ENCODE measurements at regions not wholly inside any gene's neighbourhood (a gene's known extent, or its start where the extent isn't known, plus 50 kb on each side); places are given as distances from the start of the nearest gene placed in this dataset.
A peak's percentile ranks its signal among the peaks of the same experiment; 100 is the strongest.

DNA sequence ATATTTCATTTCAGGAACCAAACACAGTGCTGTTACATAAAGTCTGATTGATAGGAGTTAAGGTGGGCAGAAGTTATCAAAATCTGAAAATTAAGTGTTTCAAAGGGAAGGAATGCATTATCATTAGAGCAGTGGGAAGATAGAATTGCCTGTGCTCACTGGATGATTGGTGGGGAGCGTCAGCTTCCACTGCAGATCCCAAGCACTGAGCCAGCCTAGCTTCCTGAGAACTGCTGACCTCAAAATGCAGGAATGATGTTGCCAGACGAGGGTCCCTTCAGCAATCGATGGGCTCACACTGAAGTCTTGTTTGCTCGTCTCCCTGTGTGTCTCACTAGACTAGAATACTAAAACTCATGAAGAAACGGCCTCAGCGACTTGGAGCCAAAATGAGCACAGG is 110.0 kb upstream of the PHACTR1 start:
- no peak overlapping the region for H2AFZ ChIP-seq (ENCODE audit: low read length)
- DNase-seq (ENCODE audit: low read depth in 2 of 2): no peak
- H4K20me1 ChIP-seq (ENCODE audit: control insufficient read depth, extremely low read depth, insufficient read depth, low read length): no peaks in the 10 kb centered on the region
- no peaks in the 10 kb centered on the region for H3K9me3 ChIP-seq (ENCODE audit: control insufficient read depth, insufficient read depth, low read depth, low read length)
- H3K79me2 ChIP-seq (ENCODE audit: control insufficient read depth, insufficient read depth, low read length): no peaks in the 10 kb centered on the region
- no peak overlapping the region for H3K4me2 ChIP-seq (ENCODE audit: extremely low read depth, insufficient read depth, low read length)
- no peaks in the 10 kb centered on the region for H3K4me1 ChIP-seq (ENCODE audit: control insufficient read depth, extremely low read depth, insufficient read depth, low read length)
- TF ChIP-seq, protein P1, sequence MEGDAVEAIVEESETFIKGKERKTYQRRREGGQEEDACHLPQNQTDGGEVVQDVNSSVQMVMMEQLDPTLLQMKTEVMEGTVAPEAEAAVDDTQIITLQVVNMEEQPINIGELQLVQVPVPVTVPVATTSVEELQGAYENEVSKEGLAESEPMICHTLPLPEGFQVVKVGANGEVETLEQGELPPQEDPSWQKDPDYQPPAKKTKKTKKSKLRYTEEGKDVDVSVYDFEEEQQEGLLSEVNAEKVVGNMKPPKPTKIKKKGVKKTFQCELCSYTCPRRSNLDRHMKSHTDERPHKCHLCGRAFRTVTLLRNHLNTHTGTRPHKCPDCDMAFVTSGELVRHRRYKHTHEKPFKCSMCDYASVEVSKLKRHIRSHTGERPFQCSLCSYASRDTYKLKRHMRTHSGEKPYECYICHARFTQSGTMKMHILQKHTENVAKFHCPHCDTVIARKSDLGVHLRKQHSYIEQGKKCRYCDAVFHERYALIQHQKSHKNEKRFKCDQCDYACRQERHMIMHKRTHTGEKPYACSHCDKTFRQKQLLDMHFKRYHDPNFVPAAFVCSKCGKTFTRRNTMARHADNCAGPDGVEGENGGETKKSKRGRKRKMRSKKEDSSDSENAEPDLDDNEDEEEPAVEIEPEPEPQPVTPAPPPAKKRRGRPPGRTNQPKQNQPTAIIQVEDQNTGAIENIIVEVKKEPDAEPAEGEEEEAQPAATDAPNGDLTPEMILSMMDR (conservative IDR thresholded peaks at IDR 0.05 in 1 of 2, IDR thresholded peaks at IDR 0.05 in 1 of 2; ENCODE audit: low read depth in 1 of 2, low read length in 2 of 2): no peak
- TF ChIP-seq EZH2 (IDR thresholded peaks at IDR 0.05; ENCODE audit: low read length, missing control alignments): no peak
- no peak overlapping the region for H3K4me3 ChIP-seq (replicated peaks in 1 of 4; ENCODE audit: control extremely low read depth in 1 of 4, insufficient read depth in 1 of 4, low read depth in 3 of 4, low read length in 4 of 4)
- no peaks in the 10 kb centered on the region for H3K36me3 ChIP-seq (ENCODE audit: control insufficient read depth, insufficient read depth, low read length)
- no peak overlapping the region for H3K9ac ChIP-seq (ENCODE audit: insufficient read depth, low read length)
- no peaks in the 10 kb centered on the region for H3K27me3 ChIP-seq (ENCODE audit: control insufficient read depth, insufficient read depth, low read length)
- no peak overlapping the region for H3K27ac ChIP-seq (ENCODE audit: insufficient read depth, low read length)

DNA sequence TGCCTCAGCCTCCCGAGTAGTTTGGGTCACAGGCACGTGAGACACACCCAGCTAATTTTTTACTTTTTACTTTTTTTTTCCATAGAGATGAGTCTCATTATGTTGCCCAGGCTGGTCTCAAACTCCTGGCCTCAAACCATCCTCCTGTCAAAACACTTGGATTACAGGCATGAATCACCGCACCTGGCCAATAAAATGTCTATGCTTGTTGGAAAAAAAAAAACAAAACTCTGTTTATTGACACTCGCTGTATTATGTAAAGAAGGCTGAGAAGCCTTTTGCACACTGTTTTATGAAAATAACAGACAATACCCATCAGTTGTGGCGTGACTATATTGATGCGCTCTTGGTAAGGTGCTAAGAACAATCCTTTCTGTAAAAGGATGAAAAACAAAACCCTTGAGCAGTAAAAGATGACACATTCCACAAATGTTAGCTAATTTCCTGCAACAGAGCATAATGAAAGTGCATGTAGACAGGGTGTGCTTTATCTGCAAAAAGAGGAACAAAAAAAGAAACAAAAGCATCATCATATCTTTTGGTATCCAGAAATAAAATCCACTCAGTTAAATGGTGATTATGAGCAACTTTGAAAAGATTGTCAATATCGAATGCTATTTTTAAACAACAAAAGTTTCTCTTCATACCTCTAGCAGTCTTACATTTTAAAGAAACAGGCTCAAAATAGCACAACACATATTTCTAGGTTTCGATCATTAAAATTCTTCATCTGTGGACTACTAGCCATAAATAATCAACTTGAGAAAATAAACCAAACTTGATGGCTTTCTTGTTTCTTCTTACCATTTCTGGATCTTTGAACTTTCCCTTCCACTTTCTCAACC is 108.3 kb upstream of the PHACTR1 start:
- no peaks in the 10 kb centered on the region for H3K27me3 ChIP-seq (ENCODE audit: control insufficient read depth, insufficient read depth, low read length)
- H3K9me3 ChIP-seq (ENCODE audit: control insufficient read depth, insufficient read depth, low read depth, low read length): no peaks in the 10 kb centered on the region
- no peaks in the 10 kb centered on the region for H4K20me1 ChIP-seq (ENCODE audit: control insufficient read depth, extremely low read depth, insufficient read depth, low read length)
- H3K79me2 ChIP-seq (ENCODE audit: control insufficient read depth, insufficient read depth, low read length): no peaks in the 10 kb centered on the region
- H3K9ac ChIP-seq (ENCODE audit: insufficient read depth, low read length): no peak overlapping the region
- H3K4me1 ChIP-seq (ENCODE audit: control insufficient read depth, extremely low read depth, insufficient read depth, low read length): no peaks in the 10 kb centered on the region
- DNase-seq (ENCODE audit: low read depth in 2 of 2): peak in 1 of 2 donors; percentile 67
- no peak overlapping the region for H3K4me3 ChIP-seq (replicated peaks in 1 of 4; ENCODE audit: control extremely low read depth in 1 of 4, insufficient read depth in 1 of 4, low read depth in 3 of 4, low read length in 4 of 4)
- H3K27ac ChIP-seq (ENCODE audit: insufficient read depth, low read length): no peak overlapping the region
- no peak overlapping the region for H2AFZ ChIP-seq (ENCODE audit: low read length)
- no peaks in the 10 kb centered on the region for H3K36me3 ChIP-seq (ENCODE audit: control insufficient read depth, insufficient read depth, low read length)
- H3K4me2 ChIP-seq (ENCODE audit: extremely low read depth, insufficient read depth, low read length): no peak overlapping the region
- TF ChIP-seq, protein P1 (conservative IDR thresholded peaks at IDR 0.05 in 1 of 2, IDR thresholded peaks at IDR 0.05 in 1 of 2; ENCODE audit: low read depth in 1 of 2, low read length in 2 of 2): no peak
- TF ChIP-seq EZH2 (IDR thresholded peaks at IDR 0.05; ENCODE audit: low read length, missing control alignments): no peak

DNA sequence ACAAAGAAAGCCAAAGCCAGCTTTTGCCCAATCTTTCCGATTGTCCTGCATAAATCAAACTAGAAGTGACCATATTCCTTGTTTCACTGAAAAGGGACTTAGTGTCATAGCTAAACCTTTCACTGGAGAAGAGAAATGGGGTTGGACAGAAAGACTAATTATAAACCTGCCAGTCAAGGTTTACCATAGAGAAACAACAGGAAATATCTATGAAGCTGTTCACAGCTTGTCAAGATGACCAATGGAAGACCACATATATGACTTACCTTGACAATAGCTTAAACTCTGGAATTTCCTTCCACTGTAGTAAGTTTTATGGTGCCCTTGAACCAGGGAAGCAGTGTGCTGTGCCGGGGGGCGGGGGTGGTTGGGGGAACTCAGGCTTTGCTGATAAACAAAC is 107.7 kb upstream of the PHACTR1 start:
- H3K27ac ChIP-seq (ENCODE audit: insufficient read depth, low read length): no peak overlapping the region
- H3K4me2 ChIP-seq (ENCODE audit: extremely low read depth, insufficient read depth, low read length): no peak overlapping the region
- H3K27me3 ChIP-seq (ENCODE audit: control insufficient read depth, insufficient read depth, low read length): no peaks in the 10 kb centered on the region
- H3K9me3 ChIP-seq (ENCODE audit: control insufficient read depth, insufficient read depth, low read depth, low read length): no peaks in the 10 kb centered on the region
- no peak for DNase-seq (ENCODE audit: low read depth in 2 of 2)
- TF ChIP-seq, protein P1 (conservative IDR thresholded peaks at IDR 0.05 in 1 of 2, IDR thresholded peaks at IDR 0.05 in 1 of 2; ENCODE audit: low read depth in 1 of 2, low read length in 2 of 2): no peak
- TF ChIP-seq EZH2 (IDR thresholded peaks at IDR 0.05; ENCODE audit: low read length, missing control alignments): no peak
- H2AFZ ChIP-seq (ENCODE audit: low read length): no peak overlapping the region
- H3K4me3 ChIP-seq (replicated peaks in 1 of 4; ENCODE audit: control extremely low read depth in 1 of 4, insufficient read depth in 1 of 4, low read depth in 3 of 4, low read length in 4 of 4): no peak overlapping the region
- H3K4me1 ChIP-seq (ENCODE audit: control insufficient read depth, extremely low read depth, insufficient read depth, low read length): no peaks in the 10 kb centered on the region
- H3K79me2 ChIP-seq (ENCODE audit: control insufficient read depth, insufficient read depth, low read length): no peaks in the 10 kb centered on the region
- H4K20me1 ChIP-seq (ENCODE audit: control insufficient read depth, extremely low read depth, insufficient read depth, low read length): no peaks in the 10 kb centered on the region
- no peak overlapping the region for H3K9ac ChIP-seq (ENCODE audit: insufficient read depth, low read length)
- no peaks in the 10 kb centered on the region for H3K36me3 ChIP-seq (ENCODE audit: control insufficient read depth, insufficient read depth, low read length)

Data from fibroblast of lung (primary cell).